ENCODE measurements at regions not wholly inside any gene's neighbourhood (a gene's known extent, or its start where the extent isn't known, plus 50 kb on each side); places are given as distances from the start of the nearest gene placed in this dataset.

DNA sequence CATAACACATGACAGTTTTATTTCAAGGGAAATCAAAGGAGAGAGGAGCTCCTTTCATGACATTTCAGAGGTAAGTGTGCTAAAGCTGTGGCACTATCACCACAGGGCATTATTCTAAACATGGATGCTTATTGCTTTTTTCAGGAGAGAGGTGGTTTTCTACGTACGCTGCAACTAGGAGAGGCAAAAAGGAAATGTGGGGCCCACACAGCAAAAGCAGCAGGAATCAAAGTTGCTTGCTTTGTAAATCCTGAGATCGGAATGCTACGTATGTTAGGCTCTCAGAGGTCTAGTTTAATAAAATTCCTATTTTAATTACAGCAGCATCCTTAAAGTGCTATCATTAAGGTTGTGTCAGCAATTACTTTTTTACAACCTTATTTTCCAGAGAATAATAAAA is 55.0 kb upstream of the GRIP1 start:
- H3K27ac ChIP-seq (ENCODE audit: low read depth), result peak overlapping the region; percentile 53
- Mint-ChIP-seq H3K4me3 (no peak overlapping the region; the same call in 2 of the 3 replicates), H3K9me3 (no peaks in the 10 kb centered on the region), H3K27ac (peak overlapping the region; percentile 58; the same call in 1 of the 2 replicates), H3K36me3 (ENCODE audit: low read depth) (peaks cover 2% of the 10 kb centered on the region; the same call in 1 of the 3 replicates), H3K4me1 (peaks cover 22% of the 10 kb centered on the region), H3K27me3 (ENCODE audit: insufficient read depth, low read depth, poor library complexity) (no peaks in the 10 kb centered on the region)
- no peak overlapping the region for H2AFZ ChIP-seq
- no peaks in the 10 kb centered on the region for H3F3A ChIP-seq (replicated peaks; ENCODE audit: low read depth)
- no peak for TF ChIP-seq CREB1 (CRISPR knock-in tag; IDR thresholded peaks at IDR 0.05; ENCODE audit: low read depth)
- TF ChIP-seq NANOG (IDR thresholded peaks at IDR 0.05; ENCODE audit: borderline replicate concordance), result no peak
- no peak overlapping the region for H3K4me3 ChIP-seq
- H3K4me2 ChIP-seq, result 0 out of 2 replicates have a peak overlapping the region, but pooled peaks have one; percentile 39
- no peaks in the 10 kb centered on the region for H3K79me2 ChIP-seq (replicated peaks; ENCODE audit: insufficient read depth)
- H3K36me3 ChIP-seq (ENCODE audit: insufficient read depth), result no peaks in the 10 kb centered on the region
- no peaks in the 10 kb centered on the region for H3K27me3 ChIP-seq (ENCODE audit: insufficient read depth)
- H3K4me1 ChIP-seq (ENCODE audit: insufficient read depth), result peaks cover 10% of the 10 kb centered on the region; the same call in 1 of the 2 replicates
- DNase-seq (ENCODE audit: low spot score), result peak; percentile 75
- peak; percentile 82 for ATAC-seq
- H3K9me2 ChIP-seq (ENCODE audit: insufficient read depth), result no peaks in the 10 kb centered on the region
- no peaks in the 10 kb centered on the region for H4K20me1 ChIP-seq (replicated peaks; ENCODE audit: insufficient read depth)

DNA sequence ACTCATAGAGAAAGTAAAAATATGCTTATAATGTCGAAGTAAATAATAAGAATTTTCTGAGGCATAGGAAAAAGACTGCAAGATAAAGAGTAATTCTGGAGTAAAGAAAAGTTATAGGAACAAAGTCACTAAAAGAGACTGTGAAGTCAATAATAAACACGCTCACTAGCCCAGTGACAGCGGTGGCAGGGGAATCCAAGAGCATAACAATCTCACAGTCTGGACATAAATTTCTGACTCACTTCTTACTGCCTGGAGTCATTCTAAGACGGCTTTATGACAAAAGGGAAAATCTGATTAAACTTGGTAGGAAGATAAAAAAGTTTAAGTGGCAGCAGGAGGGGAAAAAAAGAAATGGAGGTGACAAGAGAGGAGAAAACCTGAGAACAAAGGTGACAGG is 56.4 kb upstream of the GRIP1 start:
- H3K27me3 ChIP-seq (ENCODE audit: insufficient read depth), result no peaks in the 10 kb centered on the region
- no peaks in the 10 kb centered on the region for H3K36me3 ChIP-seq (ENCODE audit: insufficient read depth)
- Mint-ChIP-seq H3K27me3 (ENCODE audit: insufficient read depth, low read depth, poor library complexity) (no peaks in the 10 kb centered on the region), H3K4me1 (peaks cover 22% of the 10 kb centered on the region), H3K27ac (0 out of 2 replicates have a peak overlapping the region, but pooled peaks have one; percentile 27), H3K36me3 (ENCODE audit: low read depth) (peaks cover 2% of the 10 kb centered on the region; the same call in 1 of the 3 replicates), H3K4me3 (no peak overlapping the region), H3K9me3 (no peaks in the 10 kb centered on the region)
- no peaks in the 10 kb centered on the region for H3K9me2 ChIP-seq (ENCODE audit: insufficient read depth)
- H2AFZ ChIP-seq, result no peak overlapping the region
- no peaks in the 10 kb centered on the region for H3F3A ChIP-seq (replicated peaks; ENCODE audit: low read depth)
- no peak for ATAC-seq
- H4K20me1 ChIP-seq (replicated peaks; ENCODE audit: insufficient read depth), result no peaks in the 10 kb centered on the region
- no peak for DNase-seq (ENCODE audit: low spot score)
- H3K79me2 ChIP-seq (replicated peaks; ENCODE audit: insufficient read depth), result no peaks in the 10 kb centered on the region
- peaks cover 10% of the 10 kb centered on the region; the same call in 1 of the 2 replicates for H3K4me1 ChIP-seq (ENCODE audit: insufficient read depth)
- TF ChIP-seq ZNF114 (CRISPR knock-in tag; IDR thresholded peaks at IDR 0.05) (no peak), ZNF331 (CRISPR knock-in tag; IDR thresholded peaks at IDR 0.05; ENCODE audit: low read depth) (no peak), EZH2 (IDR thresholded peaks at IDR 0.05; ENCODE audit: low read depth, unreplicated experiment) (no peak), JUNB (IDR thresholded peaks at IDR 0.05; ENCODE audit: unreplicated experiment) (no peak), EZH2phosphoT487 (IDR thresholded peaks at IDR 0.05; ENCODE audit: unreplicated experiment) (no peak)
- TF ChIP-seq, protein P1, sequence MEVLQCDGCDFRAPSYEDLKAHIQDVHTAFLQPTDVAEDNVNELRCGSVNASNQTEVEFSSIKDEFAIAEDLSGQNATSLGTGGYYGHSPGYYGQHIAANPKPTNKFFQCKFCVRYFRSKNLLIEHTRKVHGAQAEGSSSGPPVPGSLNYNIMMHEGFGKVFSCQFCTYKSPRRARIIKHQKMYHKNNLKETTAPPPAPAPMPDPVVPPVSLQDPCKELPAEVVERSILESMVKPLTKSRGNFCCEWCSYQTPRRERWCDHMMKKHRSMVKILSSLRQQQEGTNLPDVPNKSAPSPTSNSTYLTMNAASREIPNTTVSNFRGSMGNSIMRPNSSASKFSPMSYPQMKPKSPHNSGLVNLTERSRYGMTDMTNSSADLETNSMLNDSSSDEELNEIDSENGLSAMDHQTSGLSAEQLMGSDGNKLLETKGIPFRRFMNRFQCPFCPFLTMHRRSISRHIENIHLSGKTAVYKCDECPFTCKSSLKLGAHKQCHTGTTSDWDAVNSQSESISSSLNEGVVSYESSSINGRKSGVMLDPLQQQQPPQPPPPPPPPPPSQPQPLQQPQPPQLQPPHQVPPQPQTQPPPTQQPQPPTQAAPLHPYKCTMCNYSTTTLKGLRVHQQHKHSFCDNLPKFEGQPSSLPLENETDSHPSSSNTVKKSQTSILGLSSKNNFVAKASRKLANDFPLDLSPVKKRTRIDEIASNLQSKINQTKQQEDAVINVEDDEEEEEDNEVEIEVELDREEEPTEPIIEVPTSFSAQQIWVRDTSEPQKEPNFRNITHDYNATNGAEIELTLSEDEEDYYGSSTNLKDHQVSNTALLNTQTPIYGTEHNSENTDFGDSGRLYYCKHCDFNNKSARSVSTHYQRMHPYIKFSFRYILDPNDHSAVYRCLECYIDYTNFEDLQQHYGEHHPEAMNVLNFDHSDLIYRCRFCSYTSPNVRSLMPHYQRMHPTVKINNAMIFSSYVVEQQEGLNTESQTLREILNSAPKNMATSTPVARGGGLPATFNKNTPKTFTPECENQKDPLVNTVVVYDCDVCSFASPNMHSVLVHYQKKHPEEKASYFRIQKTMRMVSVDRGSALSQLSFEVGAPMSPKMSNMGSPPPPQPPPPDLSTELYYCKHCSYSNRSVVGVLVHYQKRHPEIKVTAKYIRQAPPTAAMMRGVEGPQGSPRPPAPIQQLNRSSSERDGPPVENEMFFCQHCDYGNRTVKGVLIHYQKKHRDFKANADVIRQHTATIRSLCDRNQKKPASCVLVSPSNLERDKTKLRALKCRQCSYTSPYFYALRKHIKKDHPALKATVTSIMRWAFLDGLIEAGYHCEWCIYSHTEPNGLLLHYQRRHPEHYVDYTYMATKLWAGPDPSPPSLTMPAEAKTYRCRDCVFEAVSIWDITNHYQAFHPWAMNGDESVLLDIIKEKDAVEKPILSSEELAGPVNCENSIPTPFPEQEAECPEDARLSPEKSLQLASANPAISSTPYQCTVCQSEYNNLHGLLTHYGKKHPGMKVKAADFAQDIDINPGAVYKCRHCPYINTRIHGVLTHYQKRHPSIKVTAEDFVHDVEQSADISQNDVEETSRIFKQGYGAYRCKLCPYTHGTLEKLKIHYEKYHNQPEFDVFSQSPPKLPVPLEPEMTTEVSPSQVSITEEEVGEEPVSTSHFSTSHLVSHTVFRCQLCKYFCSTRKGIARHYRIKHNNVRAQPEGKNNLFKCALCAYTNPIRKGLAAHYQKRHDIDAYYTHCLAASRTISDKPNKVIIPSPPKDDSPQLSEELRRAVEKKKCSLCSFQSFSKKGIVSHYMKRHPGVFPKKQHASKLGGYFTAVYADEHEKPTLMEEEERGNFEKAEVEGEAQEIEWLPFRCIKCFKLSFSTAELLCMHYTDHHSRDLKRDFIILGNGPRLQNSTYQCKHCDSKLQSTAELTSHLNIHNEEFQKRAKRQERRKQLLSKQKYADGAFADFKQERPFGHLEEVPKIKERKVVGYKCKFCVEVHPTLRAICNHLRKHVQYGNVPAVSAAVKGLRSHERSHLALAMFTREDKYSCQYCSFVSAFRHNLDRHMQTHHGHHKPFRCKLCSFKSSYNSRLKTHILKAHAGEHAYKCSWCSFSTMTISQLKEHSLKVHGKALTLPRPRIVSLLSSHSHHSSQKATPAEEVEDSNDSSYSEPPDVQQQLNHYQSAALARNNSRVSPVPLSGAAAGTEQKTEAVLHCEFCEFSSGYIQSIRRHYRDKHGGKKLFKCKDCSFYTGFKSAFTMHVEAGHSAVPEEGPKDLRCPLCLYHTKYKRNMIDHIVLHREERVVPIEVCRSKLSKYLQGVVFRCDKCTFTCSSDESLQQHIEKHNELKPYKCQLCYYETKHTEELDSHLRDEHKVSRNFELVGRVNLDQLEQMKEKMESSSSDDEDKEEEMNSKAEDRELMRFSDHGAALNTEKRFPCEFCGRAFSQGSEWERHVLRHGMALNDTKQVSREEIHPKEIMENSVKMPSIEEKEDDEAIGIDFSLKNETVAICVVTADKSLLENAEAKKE (CRISPR knock-in tag; IDR thresholded peaks at IDR 0.05), result no peak
- TF ChIP-seq, protein P2, sequence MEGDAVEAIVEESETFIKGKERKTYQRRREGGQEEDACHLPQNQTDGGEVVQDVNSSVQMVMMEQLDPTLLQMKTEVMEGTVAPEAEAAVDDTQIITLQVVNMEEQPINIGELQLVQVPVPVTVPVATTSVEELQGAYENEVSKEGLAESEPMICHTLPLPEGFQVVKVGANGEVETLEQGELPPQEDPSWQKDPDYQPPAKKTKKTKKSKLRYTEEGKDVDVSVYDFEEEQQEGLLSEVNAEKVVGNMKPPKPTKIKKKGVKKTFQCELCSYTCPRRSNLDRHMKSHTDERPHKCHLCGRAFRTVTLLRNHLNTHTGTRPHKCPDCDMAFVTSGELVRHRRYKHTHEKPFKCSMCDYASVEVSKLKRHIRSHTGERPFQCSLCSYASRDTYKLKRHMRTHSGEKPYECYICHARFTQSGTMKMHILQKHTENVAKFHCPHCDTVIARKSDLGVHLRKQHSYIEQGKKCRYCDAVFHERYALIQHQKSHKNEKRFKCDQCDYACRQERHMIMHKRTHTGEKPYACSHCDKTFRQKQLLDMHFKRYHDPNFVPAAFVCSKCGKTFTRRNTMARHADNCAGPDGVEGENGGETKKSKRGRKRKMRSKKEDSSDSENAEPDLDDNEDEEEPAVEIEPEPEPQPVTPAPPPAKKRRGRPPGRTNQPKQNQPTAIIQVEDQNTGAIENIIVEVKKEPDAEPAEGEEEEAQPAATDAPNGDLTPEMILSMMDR (conservative IDR thresholded peaks at IDR 0.05; ENCODE audit: low read depth in 2 of 2), result no peak
- H3K4me3 ChIP-seq, result no peak overlapping the region
- no peak overlapping the region for H3K27ac ChIP-seq (ENCODE audit: low read depth)
- H3K4me2 ChIP-seq, result no peak overlapping the region
